NCI-H526 (cell line): ENCODE measurements at regions not wholly inside any gene's neighbourhood (a gene's known extent, or its start where the extent isn't known, plus 50 kb on each side); places are given as distances from the start of the nearest gene placed in this dataset.

Source experiments
- DNase-seq, 2 experiments: peaks; one replicate each; lab custom pipeline; 2025; lab: John Stamatoyannopoulos, UW

GRCh38 chr18:75677696-75678455 is 250.4 kb upstream of the SMIM21 start:
- DNase-seq, result no peak

GRCh38 chr18:75660932-75661331 is 233.4 kb upstream of the SMIM21 start:
- no peak for DNase-seq

- no peak for DNase-seq
Measured at GRCh38 chr18:75659535-75660023, 232.1 kb upstream of the SMIM21 start.

- DNase-seq, result no peak
Measured at GRCh38 chr18:75658330-75658729, 230.8 kb upstream of the SMIM21 start.

- no peak for DNase-seq
Measured at GRCh38 chr18:75656563-75657247, 229.2 kb upstream of the SMIM21 start.

- no peak for DNase-seq
Measured at GRCh38 chr18:75656035-75656434, 228.5 kb upstream of the SMIM21 start.

- DNase-seq, result peak; percentile 70 to 85
Measured at GRCh38 chr18:75654851-75655751, 227.6 kb upstream of the SMIM21 start.

GRCh38 chr18:75654386-75654785 is 226.9 kb upstream of the SMIM21 start:
- no peak for DNase-seq

- no peak for DNase-seq
Measured at GRCh38 chr18:75652528-75652927, 225.0 kb upstream of the SMIM21 start.

GRCh38 chr18:75644871-75645270 is 217.4 kb upstream of the SMIM21 start:
- DNase-seq, result no peak

- no peak for DNase-seq
Measured at GRCh38 chr18:75643083-75643482, 215.6 kb upstream of the SMIM21 start.

GRCh38 chr18:75639472-75639831 is 211.9 kb upstream of the SMIM21 start:
- DNase-seq, result no peak

GRCh38 chr18:75638776-75639471 is 211.4 kb upstream of the SMIM21 start:
- DNase-seq, result no peak

GRCh38 chr18:75638223-75638775 is 210.8 kb upstream of the SMIM21 start:
- DNase-seq, result no peak

GRCh38 chr18:75635096-75635495 is 207.6 kb upstream of the SMIM21 start:
- peak in 1 of 2 experiments; percentile 33 for DNase-seq

GRCh38 chr18:75625966-75626365 is 198.5 kb upstream of the SMIM21 start:
- no peak for DNase-seq

- no peak for DNase-seq
Measured at GRCh38 chr18:75624869-75625268, 197.4 kb upstream of the SMIM21 start.

- DNase-seq, result no peak
Measured at GRCh38 chr18:75621818-75622217, 194.3 kb upstream of the SMIM21 start.

- no peak for DNase-seq
Measured at GRCh38 chr18:75618146-75618545, 190.6 kb upstream of the SMIM21 start.

- DNase-seq, result peak in 1 of 2 experiments; percentile 1
Measured at GRCh38 chr18:75612456-75612855, 185.0 kb upstream of the SMIM21 start.

GRCh38 chr18:75607701-75608100 is 180.2 kb upstream of the SMIM21 start:
- DNase-seq, result no peak
